NCI-H2081 (cell line): ENCODE measurements at regions not wholly inside any gene's neighbourhood (a gene's known extent, or its start where the extent isn't known, plus 50 kb on each side); places are given as distances from the start of the nearest gene placed in this dataset.

Experiments
- DNase-seq, 2 experiments: peaks; one replicate each; lab custom pipeline; 2025; lab: John Stamatoyannopoulos, UW

DNA sequence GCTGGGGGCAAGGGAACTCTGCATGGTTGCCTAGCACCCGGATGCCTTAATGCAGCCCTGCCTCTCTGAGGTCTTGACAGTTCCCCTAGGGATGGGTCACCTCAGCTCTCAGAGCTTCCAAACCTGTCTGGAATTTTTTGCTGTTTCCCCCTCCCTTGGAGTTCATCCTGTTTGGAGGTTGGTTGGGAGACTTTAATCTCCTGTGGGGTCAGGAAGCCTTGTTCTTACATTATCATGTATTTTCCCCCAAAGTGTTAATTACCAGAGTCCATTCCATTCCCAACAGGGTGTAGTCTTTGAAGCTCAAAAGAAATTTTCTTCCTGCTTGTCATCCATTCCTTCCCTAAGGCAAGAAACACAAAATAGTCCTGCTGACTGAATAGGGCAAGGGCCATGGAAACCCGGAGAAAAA is 150.3 kb upstream of the SPRY4 start:
- no peak for DNase-seq

DNA sequence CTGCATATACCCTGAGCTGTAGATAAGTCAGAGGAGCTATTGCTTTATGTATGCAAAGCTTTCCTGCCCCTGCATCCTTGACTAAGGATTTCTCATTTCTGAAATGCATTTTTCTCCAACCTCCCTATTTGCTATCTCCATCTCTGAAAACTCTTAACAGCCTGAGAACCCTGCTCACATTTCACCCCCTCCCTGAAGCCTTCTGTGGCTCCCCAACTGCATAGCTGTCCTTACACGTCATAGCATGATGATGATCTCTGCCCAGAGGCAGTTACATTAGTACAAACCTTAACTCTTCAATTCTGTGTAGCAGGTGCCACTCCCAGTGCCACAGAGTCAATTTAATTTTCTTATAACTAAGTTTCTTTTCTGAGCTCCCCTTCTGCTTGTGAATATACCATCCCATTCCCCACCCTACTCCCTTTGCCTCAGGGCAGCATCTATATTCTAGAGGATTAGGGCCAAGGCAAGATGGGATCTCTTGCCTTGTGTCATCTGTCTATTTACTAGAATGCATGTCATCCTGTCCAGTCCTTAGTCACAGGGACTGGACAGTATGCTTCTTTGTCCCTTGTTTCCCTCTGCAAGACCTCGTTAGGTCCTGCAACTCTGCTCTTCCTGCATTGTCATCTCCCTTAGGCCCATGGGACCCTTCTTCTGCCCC is 149.7 kb upstream of the SPRY4 start:
- no peak for DNase-seq

DNA sequence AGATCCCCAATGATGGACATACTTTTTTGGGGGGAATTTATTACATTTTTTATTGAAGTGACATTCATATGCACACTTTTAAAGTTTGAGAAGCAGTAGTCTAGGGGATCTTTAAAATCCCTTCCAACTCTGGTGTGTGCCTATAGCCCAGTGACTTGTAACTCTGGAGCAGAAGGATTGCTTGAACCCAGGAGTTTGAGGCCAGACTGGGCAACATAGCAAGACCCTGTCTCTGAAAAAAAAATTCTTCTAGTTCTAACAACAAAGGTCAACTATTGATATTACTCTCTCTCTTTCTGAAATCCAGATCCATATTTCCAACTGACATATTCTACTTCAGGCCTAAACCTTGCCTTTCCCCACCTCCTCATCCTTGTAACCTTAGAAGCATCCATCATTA is 148.2 kb upstream of the SPRY4 start:
- DNase-seq, result no peak

DNA sequence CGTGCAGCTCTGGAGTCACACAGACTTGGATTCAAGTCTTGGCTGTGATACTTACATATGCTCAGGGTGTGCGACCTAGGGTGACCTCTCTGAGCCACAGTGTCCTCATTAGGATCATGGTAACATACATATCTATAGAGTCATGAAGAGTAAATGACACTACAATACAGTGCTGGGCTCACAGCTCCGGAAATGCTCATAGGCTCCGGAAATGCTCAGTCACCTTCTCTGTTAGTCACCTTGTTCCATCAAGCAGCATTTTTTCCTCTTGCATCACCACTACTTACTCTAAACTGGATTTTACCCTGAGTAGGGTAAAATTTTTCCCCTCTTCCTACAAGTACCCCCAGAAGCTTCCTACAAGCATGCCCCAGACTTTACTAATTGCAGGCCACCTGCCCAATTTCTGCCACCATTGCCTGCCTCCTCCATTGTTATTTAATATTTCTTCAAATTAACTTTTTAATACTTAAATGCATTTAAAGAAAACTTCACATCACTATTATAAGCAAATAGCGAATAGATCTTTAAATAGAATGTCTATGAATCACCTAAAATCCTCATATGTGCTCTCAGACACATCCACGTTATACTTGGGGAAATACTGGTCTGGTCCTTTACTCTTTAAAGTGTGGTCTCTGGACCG is 147.6 kb upstream of the SPRY4 start:
- DNase-seq, result no peak

DNA sequence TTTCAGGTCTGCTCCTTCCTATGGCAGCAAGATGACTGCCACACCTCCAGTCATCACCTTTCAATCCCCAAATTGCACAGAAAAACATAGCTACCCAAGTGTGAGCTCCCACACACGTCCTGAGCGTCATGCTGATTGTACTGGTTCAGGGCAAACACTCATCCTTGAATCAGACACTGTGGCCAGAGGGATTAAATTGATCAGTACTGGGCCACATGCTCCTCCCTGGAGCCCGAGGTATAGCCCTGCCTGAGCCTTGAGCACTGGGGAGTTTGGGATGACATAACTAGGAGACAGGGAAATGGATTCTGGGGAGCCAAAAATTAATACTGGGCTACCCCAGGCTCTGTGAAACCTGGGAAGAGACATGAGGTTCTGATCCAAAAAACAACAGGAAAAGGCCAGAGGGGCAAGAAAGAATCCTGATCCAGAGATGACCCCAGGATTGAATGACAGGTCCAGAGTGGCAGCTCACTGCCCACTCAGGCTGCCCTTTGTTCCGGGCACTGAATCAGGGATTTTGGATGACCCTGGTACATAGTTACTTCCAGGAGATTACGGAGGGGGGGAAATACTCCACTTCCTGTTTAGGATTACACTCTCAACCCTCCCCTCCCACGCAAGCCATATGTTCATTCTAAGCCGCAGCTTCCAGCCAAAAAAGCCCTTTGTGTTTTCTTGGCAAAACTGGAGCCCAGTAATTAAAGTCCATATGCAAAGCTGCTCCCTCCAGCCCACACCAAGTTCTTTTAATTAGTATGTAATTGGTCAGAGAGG is 141.6 kb upstream of the SPRY4 start:
- peak in 1 of 2 experiments; percentile 13 for DNase-seq

DNA sequence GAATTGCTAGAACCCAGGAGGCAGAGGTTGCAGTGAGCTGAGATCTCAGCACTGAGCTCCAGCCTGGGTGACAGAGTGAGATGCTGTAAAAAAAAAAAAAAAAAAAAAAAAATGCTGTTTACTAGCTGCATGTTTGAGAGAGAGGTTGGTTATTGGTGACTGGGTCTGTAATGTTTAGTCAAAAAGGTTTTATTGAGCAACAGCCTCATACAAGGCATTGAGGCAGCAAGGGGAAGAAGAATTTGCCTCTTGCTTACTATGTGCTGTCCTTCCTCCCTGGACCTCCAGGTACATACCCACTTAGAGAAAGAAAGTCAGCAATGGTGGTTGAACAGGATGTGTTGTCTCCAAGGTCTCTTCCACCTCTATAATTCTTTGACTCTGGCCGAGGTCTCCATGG is 140.7 kb upstream of the SPRY4 start:
- no peak for DNase-seq

DNA sequence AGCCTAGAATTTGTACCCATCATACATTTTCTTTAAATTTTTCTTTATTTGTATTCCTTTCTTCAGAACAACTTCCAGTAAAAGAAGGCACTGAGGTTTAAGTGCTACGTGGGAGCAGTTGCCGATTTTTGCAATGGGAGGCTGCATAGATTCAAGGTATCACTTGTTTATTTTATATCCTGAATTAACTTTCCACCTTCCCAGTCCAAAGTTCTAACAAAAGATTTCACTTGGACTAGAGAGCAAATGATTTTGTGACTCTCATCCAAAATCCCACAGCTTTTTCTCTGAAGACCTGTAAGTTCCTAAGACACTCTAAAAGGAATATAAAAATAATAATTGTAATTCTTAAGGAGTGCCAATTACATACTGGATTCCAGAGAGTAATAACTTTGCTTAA is 139.1 kb upstream of the SPRY4 start:
- DNase-seq, result no peak

DNA sequence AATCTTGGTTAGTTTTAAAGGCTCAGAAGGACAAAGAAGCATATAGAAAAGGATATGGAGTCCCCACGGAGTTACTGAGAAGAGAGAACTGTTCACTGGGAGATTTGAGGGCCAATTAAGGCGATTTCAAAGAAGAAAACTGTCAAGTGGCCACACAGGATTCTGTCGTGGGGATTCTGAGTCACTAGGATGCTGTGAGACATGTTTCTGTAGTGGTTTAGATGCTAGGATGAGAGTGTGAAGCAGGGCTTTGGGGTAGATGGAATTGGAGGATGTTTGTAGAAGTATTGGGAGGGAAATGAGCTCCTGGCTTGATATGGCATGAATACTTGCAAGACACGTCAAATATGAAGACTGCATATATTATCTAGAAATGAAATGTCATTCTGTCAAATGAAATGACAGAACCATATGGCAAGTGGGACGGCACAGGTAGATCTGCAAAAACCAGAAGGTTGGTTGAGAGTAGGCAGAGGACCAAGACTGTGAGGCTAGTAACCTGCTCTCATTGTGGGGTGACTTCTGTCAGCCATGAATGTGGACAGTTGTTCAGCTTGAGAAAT is 136.3 kb upstream of the SPRY4 start:
- DNase-seq, result no peak

DNA sequence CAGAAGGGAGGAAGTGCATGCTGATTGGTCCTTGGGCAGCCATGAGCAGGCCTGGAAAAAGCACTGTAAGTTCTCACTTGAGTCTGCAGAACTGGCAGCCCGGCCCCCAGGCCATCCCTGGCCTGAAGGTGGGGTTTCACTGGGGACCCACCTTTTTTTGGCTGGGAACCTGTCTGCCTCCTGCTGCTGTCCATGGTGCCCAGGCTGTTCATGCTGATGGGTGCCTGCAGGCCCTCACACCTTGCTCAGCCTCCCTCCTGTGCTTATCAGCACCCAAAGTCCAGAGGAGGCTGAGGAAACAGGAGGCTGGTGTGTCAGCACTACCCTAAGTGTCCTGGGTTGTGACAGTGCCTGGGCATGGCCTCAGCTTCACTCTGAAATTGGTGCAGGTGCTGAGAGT is 134.4 kb upstream of the SPRY4 start:
- DNase-seq, result no peak

DNA sequence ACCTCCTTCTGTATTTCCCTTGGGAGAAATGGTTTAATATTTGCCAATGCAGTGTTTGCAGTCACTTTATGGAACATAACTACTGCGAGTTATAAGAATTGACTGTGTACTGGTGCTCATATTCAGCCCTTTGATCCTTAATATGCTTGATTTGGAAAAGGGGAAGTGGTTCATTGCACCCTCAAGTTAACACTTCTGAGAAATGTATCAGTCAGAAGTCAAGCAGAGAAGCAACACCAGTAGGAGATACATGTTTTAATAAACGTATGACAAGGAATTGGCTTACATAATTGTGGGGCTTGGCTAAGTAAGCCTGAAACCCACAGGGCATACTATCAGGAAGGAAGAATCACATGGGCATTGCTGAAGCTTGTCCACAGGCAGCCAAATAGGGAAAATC is 131.0 kb upstream of the SPRY4 start:
- no peak for DNase-seq

DNA sequence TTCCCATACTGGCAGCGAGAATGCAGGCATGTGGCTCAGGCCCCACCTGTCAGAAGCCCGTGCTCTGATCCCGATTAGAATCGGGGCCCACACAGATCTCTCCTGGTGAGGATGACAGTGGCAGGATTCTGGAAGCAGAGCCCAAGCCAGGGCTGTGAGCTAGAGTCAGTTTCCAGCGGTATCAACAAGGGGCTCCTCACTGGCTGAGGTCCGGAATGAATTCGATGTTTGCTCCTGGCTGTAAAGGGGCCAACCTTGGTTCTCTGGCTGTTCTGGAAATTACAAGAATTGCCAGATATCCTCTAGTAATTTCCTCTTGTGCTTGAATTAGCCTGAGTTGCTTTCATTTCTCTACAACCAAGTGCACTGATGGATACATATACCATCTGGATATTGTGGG is 129.1 kb upstream of the SPRY4 start:
- no peak for DNase-seq

DNA sequence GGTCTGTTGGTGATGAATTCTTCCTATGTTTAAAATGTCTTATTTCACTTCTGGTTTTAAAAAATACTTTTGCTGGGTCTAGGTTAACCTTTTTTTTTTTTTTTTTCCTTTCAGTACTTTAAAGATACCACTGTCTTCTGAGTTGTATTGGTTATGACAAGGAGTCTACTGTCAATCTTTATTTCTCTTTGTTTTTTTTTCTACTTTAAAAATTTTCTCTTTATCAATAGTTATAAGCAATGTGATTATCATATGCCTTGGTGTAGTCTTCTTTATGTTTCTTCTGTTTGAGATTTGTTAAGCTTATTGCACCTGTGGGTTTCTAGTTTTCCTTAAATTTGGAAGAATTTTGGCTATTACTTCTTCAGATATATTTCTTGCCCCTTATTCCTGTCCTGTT is 125.6 kb upstream of the SPRY4 start:
- DNase-seq, result no peak

DNA sequence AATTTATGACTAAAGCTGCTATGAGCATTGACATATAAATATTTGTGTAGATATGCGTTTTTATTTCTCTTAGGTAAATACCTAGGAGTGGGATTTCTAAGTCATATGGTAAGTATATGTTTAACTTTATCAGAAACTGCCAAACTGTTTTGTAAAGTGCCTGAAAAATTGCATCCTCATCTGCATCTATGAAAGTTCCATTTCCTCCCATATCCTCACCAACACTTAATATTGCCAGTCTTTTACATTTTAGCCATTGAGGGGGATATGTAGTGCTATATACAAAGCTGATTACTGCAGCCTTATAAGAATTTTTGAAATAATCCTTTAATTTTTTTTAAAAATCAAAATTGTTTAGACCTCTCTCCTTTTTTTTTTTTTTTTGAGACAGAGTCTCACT is 123.1 kb upstream of the SPRY4 start:
- no peak for DNase-seq

DNA sequence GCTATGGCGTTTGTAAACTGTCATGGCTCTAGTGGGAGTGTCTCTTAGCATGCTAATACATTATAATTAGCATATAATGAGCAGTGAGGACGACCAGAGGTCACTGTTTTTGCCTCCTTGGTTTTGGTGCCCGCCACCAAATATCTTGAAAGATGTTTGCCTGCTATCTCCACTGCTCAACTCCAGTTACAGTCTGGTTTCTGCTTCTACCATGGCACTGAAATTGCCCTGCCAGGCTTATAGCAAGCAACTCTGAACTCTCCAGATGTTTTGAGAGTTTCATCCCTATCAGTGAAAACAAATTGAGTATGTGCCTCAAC is 122.1 kb upstream of the SPRY4 start:
- no peak for DNase-seq

DNA sequence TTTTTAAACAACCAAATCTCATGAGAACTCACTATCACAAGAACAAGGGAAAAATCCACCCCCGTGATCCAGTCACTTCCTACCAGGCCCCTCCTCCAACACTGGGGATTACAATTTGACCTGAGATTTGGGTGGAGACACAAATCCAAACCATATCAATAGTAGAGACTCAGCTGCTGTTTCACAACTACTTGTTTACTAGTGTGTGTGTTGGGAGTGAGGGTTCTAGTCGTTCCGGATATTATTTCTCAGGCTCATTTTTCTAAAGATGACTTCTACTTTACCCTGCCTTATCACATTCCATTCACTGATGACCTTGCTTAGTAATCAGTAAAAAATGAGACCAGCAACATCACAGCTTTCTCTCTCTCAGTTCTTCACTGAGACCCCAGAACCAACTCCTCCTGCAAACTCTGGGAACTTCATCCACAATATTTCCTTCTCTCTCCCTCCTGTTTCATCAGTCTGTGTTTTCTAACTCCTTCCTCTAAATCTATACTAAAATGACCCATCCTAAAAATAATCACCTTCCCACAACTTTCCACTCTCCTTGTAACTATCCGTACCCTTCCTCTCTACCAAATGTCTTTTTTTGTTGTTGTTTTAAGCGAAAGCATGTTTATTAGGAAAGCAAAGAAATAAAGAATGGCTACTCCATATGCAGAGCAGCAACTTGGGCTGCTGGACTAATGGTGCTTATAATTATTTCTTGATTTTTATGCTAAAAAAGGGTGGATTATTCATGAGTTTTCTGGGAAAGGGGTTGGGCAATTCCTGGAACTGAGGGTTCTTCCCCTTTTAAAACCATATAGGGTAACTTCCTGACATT is 121.5 kb upstream of the SPRY4 start:
- no peak for DNase-seq

DNA sequence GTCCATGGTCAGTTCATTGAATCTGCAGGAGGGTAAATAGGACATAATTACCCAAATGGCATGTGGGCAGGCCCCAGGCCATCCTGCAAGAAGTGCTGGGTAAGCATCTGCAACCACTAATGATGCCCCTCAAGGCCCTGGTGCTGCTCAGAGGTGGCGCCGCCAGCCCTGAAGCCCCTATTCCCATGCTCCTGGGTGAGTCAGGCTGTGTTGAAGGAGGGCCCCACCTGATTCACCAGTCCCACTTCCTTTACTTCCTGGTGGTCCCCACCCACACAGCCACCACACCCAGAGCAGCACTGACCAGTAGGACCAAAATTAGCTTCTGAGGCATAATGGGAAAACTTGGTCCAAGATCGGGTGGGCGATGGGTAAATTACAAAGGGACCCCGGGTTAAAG is 120.4 kb upstream of the SPRY4 start:
- no peak for DNase-seq

DNA sequence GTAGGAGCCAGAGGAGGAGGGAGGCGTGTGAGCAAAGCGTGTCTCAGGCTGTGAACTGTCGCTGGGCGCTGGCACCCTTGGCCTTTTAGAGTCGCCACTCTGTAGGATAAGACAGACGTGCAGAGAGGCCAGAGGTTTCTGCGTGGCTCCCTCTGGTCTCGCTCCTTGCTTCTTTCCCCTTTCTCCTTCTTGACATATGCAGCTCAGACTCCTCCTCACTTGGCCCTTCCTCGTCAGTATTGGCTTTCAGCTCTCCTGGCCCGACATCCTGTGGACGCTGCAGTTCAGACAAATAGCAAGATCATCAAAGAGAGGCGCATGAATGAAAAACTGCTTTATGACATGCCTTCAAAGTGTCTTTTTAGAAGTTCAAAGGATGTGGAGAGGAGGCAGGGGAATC is 116.8 kb upstream of the SPRY4 start:
- DNase-seq, result no peak

DNA sequence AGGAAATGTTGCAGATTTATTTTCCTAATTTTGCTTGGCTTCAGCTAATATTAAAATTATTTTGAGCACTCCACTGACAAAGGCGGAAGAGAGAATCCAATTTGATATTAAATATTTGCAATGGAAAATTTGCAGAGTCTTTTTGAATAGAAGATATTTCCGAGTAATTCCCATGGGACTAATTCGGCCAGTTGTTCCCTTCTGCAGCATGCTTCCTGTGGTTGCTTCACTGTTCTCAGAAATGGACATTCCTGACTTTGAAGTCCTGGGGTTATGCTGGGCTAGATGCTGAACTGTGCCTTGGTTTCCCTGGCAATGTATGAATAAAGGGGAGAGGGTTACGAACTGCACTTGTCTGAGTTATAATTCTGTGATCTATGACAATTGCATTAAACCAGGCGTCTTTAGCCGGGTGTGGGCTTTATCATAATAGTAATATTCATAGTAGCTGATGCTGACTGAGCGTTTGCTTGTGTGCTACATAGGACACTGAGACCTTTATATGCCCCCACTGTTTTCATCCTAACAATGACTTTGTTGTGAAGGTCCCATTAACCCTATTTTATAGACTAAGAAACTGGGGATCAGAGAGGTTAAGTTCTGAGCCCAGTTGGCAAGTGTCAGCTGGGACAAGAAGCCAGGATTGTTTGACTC is 114.5 kb upstream of the SPRY4 start:
- DNase-seq, result no peak

DNA sequence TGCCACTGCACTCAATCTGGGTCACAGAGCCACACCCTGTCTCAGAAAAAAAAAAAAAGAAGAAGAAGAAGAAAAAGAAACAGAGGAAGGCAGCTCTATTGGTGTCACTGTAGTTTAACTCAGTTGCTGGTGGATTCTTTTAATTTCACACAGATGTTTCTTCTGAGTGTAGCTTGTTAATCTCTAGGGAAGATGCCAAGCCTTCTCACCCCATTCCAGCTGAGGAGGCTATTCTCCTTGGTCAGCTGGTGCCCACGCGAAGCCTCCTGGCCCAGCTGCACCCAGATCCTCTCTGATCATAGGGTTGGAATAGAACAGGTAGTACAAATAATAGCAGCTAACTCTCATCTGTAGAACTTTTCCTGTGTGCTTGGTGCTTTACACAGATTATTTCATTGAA is 113.8 kb upstream of the SPRY4 start:
- no peak for DNase-seq

DNA sequence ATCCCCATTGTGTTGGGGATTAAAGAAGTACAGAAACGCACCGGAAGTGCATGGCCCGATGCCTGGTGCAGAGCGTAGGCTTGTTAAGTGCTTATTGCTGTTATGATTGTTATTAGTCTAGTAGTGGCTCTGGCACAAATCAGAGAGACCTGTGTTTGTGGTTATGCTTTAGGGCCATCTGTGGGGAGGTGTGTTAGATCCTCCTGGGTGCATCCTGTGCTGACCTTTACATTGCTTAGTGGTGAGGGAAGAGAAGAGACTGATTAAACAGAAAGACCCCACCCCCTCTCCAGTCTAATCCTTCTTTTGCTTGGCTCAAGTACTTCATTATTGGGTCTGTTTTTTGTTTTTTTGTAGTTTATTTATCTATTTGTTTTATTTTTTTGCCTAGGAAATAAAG is 112.7 kb upstream of the SPRY4 start:
- DNase-seq, result no peak

DNA sequence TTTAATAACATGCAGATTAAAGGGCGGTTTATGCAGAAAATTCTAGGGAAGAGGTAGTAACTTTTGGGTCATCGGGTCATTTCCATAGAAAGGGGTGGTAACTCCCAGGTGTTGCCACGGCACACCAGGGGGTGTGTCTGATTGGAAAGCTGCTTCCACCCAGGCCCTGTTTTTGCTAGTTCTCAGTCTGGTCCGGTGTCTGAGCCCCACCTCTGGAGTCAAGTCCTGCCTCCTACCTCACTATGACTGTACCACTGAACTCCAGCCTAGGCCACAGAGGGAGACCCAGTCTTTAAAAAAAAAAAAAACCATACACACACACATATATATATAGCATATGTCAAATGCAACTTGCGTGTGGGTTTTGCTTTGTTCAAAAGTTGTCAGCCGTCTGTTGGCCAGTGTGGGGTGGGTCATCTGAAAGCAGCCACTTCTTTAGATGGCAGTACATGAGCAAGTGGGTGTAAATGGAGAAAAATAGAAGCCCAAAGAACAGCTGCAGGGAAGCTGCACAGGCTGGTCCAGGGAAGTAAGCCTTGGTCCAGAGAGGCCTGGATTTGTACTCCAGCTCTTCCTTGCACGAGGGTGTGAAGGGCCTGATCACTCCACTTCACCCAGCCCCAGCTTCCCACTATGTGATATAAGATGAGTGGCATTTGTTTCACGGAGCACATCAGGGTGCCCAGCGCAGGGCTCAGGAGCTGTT is 110.7 kb upstream of the SPRY4 start:
- no peak for DNase-seq
